ENCODE measurements at regions not wholly inside any gene's neighbourhood (a gene's known extent, or its start where the extent isn't known, plus 50 kb on each side); places are given as distances from the start of the nearest gene placed in this dataset.

- Histone ChIP-seq H2AFZ (ENCODE audit: control insufficient read depth, low read depth, low read length) (no peak overlapping the region), H3K9ac (ENCODE audit: control insufficient read depth, insufficient read depth, low read length) (no peak overlapping the region), H3K27ac (ENCODE audit: control insufficient read depth, insufficient read depth) (no peak overlapping the region), H3K79me2 (ENCODE audit: control insufficient read depth, insufficient read depth, low read length) (no peaks in the 10 kb centered on the region), H3K27me3 (replicated peaks in 1 of 2; ENCODE audit: control insufficient read depth in 2 of 2, insufficient read depth in 2 of 2, low read length in 1 of 2) (no peaks in the 10 kb centered on the region), H3K4me2 (ENCODE audit: control insufficient read depth, insufficient read depth) (no peak overlapping the region), H3K4me1 (ENCODE audit: control insufficient read depth, insufficient read depth, low read length) (no peaks in the 10 kb centered on the region), H3K9me3 (replicated peaks; ENCODE audit: control insufficient read depth, insufficient read depth, low read length) (no peaks in the 10 kb centered on the region), H4K20me1 (ENCODE audit: control insufficient read depth, insufficient read depth) (no peaks in the 10 kb centered on the region), H3K36me3 (ENCODE audit: control insufficient read depth in 2 of 2, insufficient read depth in 2 of 2, low read length in 1 of 2) (no peaks in the 10 kb centered on the region), H3K4me3 (no peak overlapping the region)
- DNase-seq (ENCODE audit: low read depth, low spot score) (no peak), FAIRE-seq (no peak), ATAC-seq (no peak)
- ChIA-PET SMC1A (ENCODE audit: uncharacterized antibody, unreplicated experiment) (no interaction called here), CTCF (no interaction called here), RAD21 (ENCODE audit: unreplicated experiment) (no interaction called here), POLR2A (no interaction called here)
- BruUV-seq (replicated peaks): no TSS peak
- TF ChIP-seq BACH1 (IDR thresholded peaks at IDR 0.05; ENCODE audit: borderline replicate concordance) (no peak), POLR2A (IDR thresholded peaks at IDR 0.05; ENCODE audit: low read depth, low read length) (no peak), KDM1A (IDR thresholded peaks at IDR 0.05; ENCODE audit: borderline replicate concordance) (no peak), BRCA1 (IDR thresholded peaks at IDR 0.05; ENCODE audit: low read depth, low read length) (no peak), ZNF207 (IDR thresholded peaks at IDR 0.05; ENCODE audit: borderline replicate concordance) (no peak), RCOR1 (conservative IDR thresholded peaks at IDR 0.05; ENCODE audit: low read depth, low read length) (no peak), RBBP5 (conservative IDR thresholded peaks at IDR 0.05) (no peak), ZZZ3 (IDR thresholded peaks at IDR 0.05; ENCODE audit: control insufficient read depth, insufficient read length, low read depth) (no peak), FOXK2 (IDR thresholded peaks at IDR 0.05) (no peak), SKIL (IDR thresholded peaks at IDR 0.05; ENCODE audit: low read depth, poor library complexity, severe bottlenecking) (no peak), SUZ12 (IDR thresholded peaks at IDR 0.05; ENCODE audit: unreplicated experiment) (no peak), EP300 (IDR thresholded peaks at IDR 0.05; ENCODE audit: borderline replicate concordance in 1 of 2, control insufficient read depth in 1 of 2, low read depth in 2 of 2, low read length in 2 of 2) (no peak), MTA3 (IDR thresholded peaks at IDR 0.05; ENCODE audit: borderline replicate concordance, low read length) (no peak), PML (IDR thresholded peaks at IDR 0.05; ENCODE audit: low read length) (no peak), TCF7 (IDR thresholded peaks at IDR 0.05; ENCODE audit: borderline replicate concordance) (no peak), ZBTB40 (IDR thresholded peaks at IDR 0.05; ENCODE audit: borderline replicate concordance) (no peak), SUPT20H (IDR thresholded peaks at IDR 0.05; ENCODE audit: borderline replicate concordance, control insufficient read depth, low read depth, low read length) (no peak)
- 25% methylated on average over 4 of the region's 4 CpGs for WGBS (ENCODE audit: insufficient coverage, insufficient replicate concordance, low lambda C conversion rate, missing lambda C conversion rate)
- intact Hi-C loops (cut with micrococcal nuclease; ENCODE audit: unreplicated experiment): no loop called here
- in situ Hi-C loops (cut with MboI): no loop called here
Observed at GRCh38 chr21:15383588-15383987, 318.8 kb upstream of the NRIP1 start.
